H1 (cell line): ENCODE measurements at regions not wholly inside any gene's neighbourhood (a gene's known extent, or its start where the extent isn't known, plus 50 kb on each side); places are given as distances from the start of the nearest gene placed in this dataset.

ENCODE experiments used
- CTCF ChIA-PET: fragments of 300-600 bp; sonication (Branson Sonifier 250); formaldehyde crosslinking; loops from one replicate; lab custom pipeline; 2021; ENCODE audit not compliant: partially characterized antibody; lab: Charles Lee
- POLR2A ChIA-PET: fragments of 300-600 bp; sonication (Branson Sonifier 250); formaldehyde crosslinking; loops from one replicate; lab custom pipeline; 2021; ENCODE audit warnings: inconsistent platforms; ENCODE audit not compliant: partially characterized antibody; lab: Charles Lee
- DNase-seq, 2 experiments: peaks; one replicate each; pipeline versions ENCODE4 v3.0.0 to v3.0.0-alpha.2; 2010 to 2022; ENCODE audit warnings: low spot score in 2 of 2, low read depth in 1 of 2, mixed read lengths in 1 of 2
- FAIRE-seq: peaks from 2 replicates; lab custom pipeline; 2011; peaks lifted over from hg19 to GRCh38; lab: Jason Lieb, UNC
- H2AFZ ChIP-seq: 2 replicates; pipeline ENCODE4 v1.8.1; 2012; ENCODE audit warnings: low read length, inconsistent platforms
- H2AK5ac ChIP-seq: 2 replicates; pipeline ENCODE4 v1.6.1; 2013; ENCODE audit warnings: low read depth, low read length
- H2BK120ac ChIP-seq: replicated peaks from 2 replicates; pipeline ENCODE3; 2013; ENCODE audit warnings: low read depth, low read length, inconsistent platforms
- H2BK12ac ChIP-seq: 2 replicates; pipeline ENCODE4 v1.6.1; 2013; ENCODE audit warnings: low read depth, low read length
- H2BK15ac ChIP-seq: 2 replicates; pipeline ENCODE4 v1.6.1; 2013; ENCODE audit warnings: low read length
- H2BK20ac ChIP-seq: 2 replicates; pipeline ENCODE4 v1.6.1; 2013; ENCODE audit warnings: low read length
- H2BK5ac ChIP-seq: 2 replicates; pipeline ENCODE4 v1.6.1; 2013; ENCODE audit warnings: low read depth, low read length
- H3K14ac ChIP-seq: 2 replicates; pipeline ENCODE4 v1.6.1; 2013; ENCODE audit warnings: inconsistent platforms; ENCODE audit not compliant: insufficient read length
- H3K18ac ChIP-seq: 2 replicates; pipeline ENCODE4 v1.6.1; 2013; ENCODE audit warnings: low read length; ENCODE audit errors: extremely low read depth
- H3K23ac ChIP-seq: 2 replicates; pipeline ENCODE4 v1.6.1; 2013; ENCODE audit warnings: inconsistent platforms; ENCODE audit not compliant: insufficient read length
- H3K23me2 ChIP-seq: 2 replicates; pipeline ENCODE4 v1.6.1; 2013; ENCODE audit warnings: low read depth, low read length
- H3K27ac ChIP-seq: 2 replicates; pipeline ENCODE4 v1.6.1; 2011; ENCODE audit warnings: low read depth, low read length, inconsistent platforms
- H3K27me3 ChIP-seq, 4 experiments: replicated peaks in 1 of 4; 1 replicate in 1 of 4; 2 replicates in 3 of 4; pipeline versions ENCODE4 v1.6.1 to v1.8.1; 2011 to 2013; ENCODE audit warnings: low read length in 3 of 4, mild to moderate bottlenecking in 3 of 4, inconsistent platforms in 2 of 4, mixed read lengths in 2 of 4, moderate library complexity in 1 of 4; ENCODE audit not compliant: control insufficient read depth in 3 of 4, insufficient read depth in 3 of 4; ENCODE audit errors: extremely low read depth in 1 of 4
- H3K36me3 ChIP-seq, 4 experiments: 2 replicates each; pipeline versions ENCODE4 v1.6.1 to v1.8.1; 2011 to 2013; ENCODE audit warnings: mild to moderate bottlenecking in 4 of 4, low read length in 3 of 4, moderate library complexity in 2 of 4, control low read depth in 1 of 4, inconsistent platforms in 1 of 4; ENCODE audit not compliant: insufficient read depth in 4 of 4, control insufficient read depth in 2 of 4
- H3K4ac ChIP-seq: replicated peaks from 2 replicates; pipeline ENCODE3; 2013; ENCODE audit warnings: low read length, low read depth, mixed read lengths, inconsistent platforms; ENCODE audit not compliant: insufficient read length
- H3K4me1 ChIP-seq, 4 experiments: replicated peaks in 1 of 4; 1 replicate in 1 of 4; 2 replicates in 3 of 4; pipeline versions ENCODE4 v1.6.1 to v1.8.1; 2011 to 2013; ENCODE audit warnings: low read length in 3 of 4, inconsistent platforms in 2 of 4, mixed read lengths in 1 of 4; ENCODE audit not compliant: insufficient read depth in 4 of 4, control insufficient read depth in 3 of 4
- H3K4me2 ChIP-seq, 2 experiments: 2 replicates each; pipeline versions ENCODE4 v1.6.1 to v1.8.1; 2011 to 2013; ENCODE audit warnings: low read depth in 2 of 2, low read length in 2 of 2, control low read depth in 1 of 2, inconsistent platforms in 1 of 2, mild to moderate bottlenecking in 1 of 2; ENCODE audit not compliant: insufficient read depth in 1 of 2
- H3K4me3 ChIP-seq, 4 experiments: fragments of 200-600, 300-600 bp in 1 of 4; sonication (generic), shearing (Covaris generic), sonication (Bioruptor Twin) in 1 of 4; 2 replicates each; pipeline versions ENCODE4 v1.5.1 to v1.8.1; 2011 to 2016; ENCODE audit warnings: low read length in 4 of 4, low read depth in 3 of 4, control low read depth in 2 of 4, inconsistent platforms in 2 of 4, mild to moderate bottlenecking in 2 of 4, mixed read lengths in 1 of 4, moderate library complexity in 1 of 4; ENCODE audit not compliant: insufficient read depth in 2 of 4; ENCODE audit errors: extremely low read depth in 1 of 4
- H3K56ac ChIP-seq: replicated peaks from 2 replicates; pipeline ENCODE3; 2013; ENCODE audit warnings: low read depth, mild to moderate bottlenecking, mixed read lengths, low read length, inconsistent platforms; ENCODE audit not compliant: insufficient read length
- H3K79me1 ChIP-seq: 2 replicates; pipeline ENCODE4 v1.6.1; 2013; ENCODE audit warnings: low read depth, low read length, control low read depth
- H3K79me2 ChIP-seq, 2 experiments: 2 replicates each; pipeline versions ENCODE4 v1.6.1 to v1.8.1; 2012 to 2013; ENCODE audit warnings: low read length in 2 of 2, mild to moderate bottlenecking in 2 of 2, inconsistent platforms in 1 of 2; ENCODE audit not compliant: insufficient read depth in 2 of 2, control insufficient read depth in 1 of 2
- H3K9ac ChIP-seq, 4 experiments: replicated peaks in 1 of 4; 1 replicate in 1 of 4; 2 replicates in 3 of 4; pipeline versions ENCODE4 v1.6.1 to v1.8.1; 2011 to 2013; ENCODE audit warnings: low read depth in 3 of 4, low read length in 3 of 4, control low read depth in 2 of 4, mild to moderate bottlenecking in 2 of 4, moderate library complexity in 2 of 4, inconsistent platforms in 1 of 4; ENCODE audit errors: extremely low read depth in 1 of 4
- H3K9me3 ChIP-seq, 2 experiments: 2 replicates each; pipeline versions ENCODE4 v1.6.1 to v1.8.1; 2012 to 2013; ENCODE audit warnings: mild to moderate bottlenecking in 2 of 2, moderate library complexity in 2 of 2, control low read depth in 1 of 2, inconsistent platforms in 1 of 2, low read depth in 1 of 2, low read length in 1 of 2, mixed read lengths in 1 of 2; ENCODE audit not compliant: insufficient read depth in 2 of 2
- H4K20me1 ChIP-seq, 2 experiments: replicated peaks in 1 of 2; 2 replicates each; pipeline versions ENCODE3 to v1.8.1; 2011 to 2013; ENCODE audit warnings: inconsistent platforms in 2 of 2, low read length in 2 of 2, mild to moderate bottlenecking in 1 of 2; ENCODE audit not compliant: insufficient read depth in 2 of 2, control insufficient read depth in 1 of 2
- H4K5ac ChIP-seq: 2 replicates; pipeline ENCODE4 v1.6.1; 2013; ENCODE audit warnings: low read length, low read depth, mixed read lengths, inconsistent platforms; ENCODE audit not compliant: insufficient read length
- H4K8ac ChIP-seq: 2 replicates; pipeline ENCODE4 v1.8.0; 2013; ENCODE audit warnings: mild to moderate bottlenecking, moderate library complexity, low read length, inconsistent platforms; ENCODE audit not compliant: insufficient read depth; ENCODE audit errors: extremely low read depth
- H4K91ac ChIP-seq: replicated peaks from 2 replicates; pipeline ENCODE3; 2013; ENCODE audit warnings: low read length, mixed read lengths, inconsistent platforms; ENCODE audit not compliant: insufficient read length
- CEBPB ChIP-seq: IDR thresholded peaks from 2 replicates; pipeline ENCODE4 v1.6.1; 2012; ENCODE audit warnings: low read depth, low read length
- KDM1A ChIP-seq: fragments of 200-600, 300-600 bp; sonication (generic); IDR thresholded peaks from 2 replicates; pipeline ENCODE4 v1.7.1; 2016; ENCODE audit warnings: mild to moderate bottlenecking, low read length, borderline replicate concordance
- NRF1 ChIP-seq: IDR thresholded peaks from 2 replicates; pipeline ENCODE4 v1.6.1; 2011; ENCODE audit warnings: mild to moderate bottlenecking, low read depth, low read length, improper control_type of control experiment
- SIN3A ChIP-seq, 2 experiments: IDR thresholded peaks in 1 of 2; conservative IDR thresholded peaks in 1 of 2; 2 replicates each; pipeline ENCODE4 v1.6.1; 2011 to 2012; ENCODE audit warnings: low read length in 2 of 2, improper control_type of control experiment in 1 of 2, low read depth in 1 of 2, mild to moderate bottlenecking in 1 of 2
- SP1 ChIP-seq: IDR thresholded peaks from 2 replicates; pipeline ENCODE4 v1.6.1; 2011; ENCODE audit warnings: low read depth, low read length
- TEAD4 ChIP-seq: IDR thresholded peaks from 2 replicates; pipeline ENCODE4 v1.6.1; 2012; ENCODE audit warnings: low read depth, low read length, inconsistent platforms, mixed read lengths
- WGBS, 2 experiments: shearing (Covaris generic) in 1 of 2; methylation state at CpG; one replicate each; pipeline versions ENCODE4 v1.1.6 to v1.1.7; 2013 to 2015; ENCODE audit warnings: low lambda C conversion rate in 2 of 2, mixed read lengths in 2 of 2, inconsistent platforms in 1 of 2, low coverage in 1 of 2, missing lambda C conversion rate in 1 of 2; ENCODE audit not compliant: insufficient replicate concordance in 2 of 2, insufficient coverage in 1 of 2, insufficient read length in 1 of 2; ENCODE audit errors: extremely low coverage in 1 of 2, missing lambda C conversion rate in 1 of 2; 5-methylcytosine and 5-hydroxymethylcytosine counted together

- Histone ChIP-seq H3K36me3 (no peaks in the 10 kb centered on the region), H3K27me3 (no peaks in the 10 kb centered on the region; a peak in 1 of 7 replicates), H2BK12ac (no peak overlapping the region), H2BK5ac (no peak overlapping the region), H3K4me1 (peaks cover 0 to 11% (median 4%) of the 10 kb centered on the region in 4 experiments; a peak in 3 of 7 replicates), H2AK5ac (no peak overlapping the region), H2BK20ac (no peak overlapping the region), H2BK15ac (no peak overlapping the region), H4K5ac (no peak overlapping the region), H4K20me1 (no peaks in the 10 kb centered on the region), H3K4me3 (no peak overlapping the region), H3K18ac (no peak overlapping the region), H3K9me3 (no peaks in the 10 kb centered on the region), H2BK120ac (no peak overlapping the region), H3K56ac (no peak overlapping the region), H3K14ac (no peak overlapping the region), H3K23me2 (no peaks in the 10 kb centered on the region), H4K91ac (no peak overlapping the region), H4K8ac (no peak overlapping the region), H3K9ac (no peak overlapping the region), H2AFZ (no peak overlapping the region), H3K79me2 (no peaks in the 10 kb centered on the region), H3K4me2 (no peak overlapping the region), H3K4ac (no peak overlapping the region), H3K79me1 (no peaks in the 10 kb centered on the region), H3K23ac (no peak overlapping the region), H3K27ac (no peak overlapping the region)
- ChIA-PET POLR2A (no interaction called here), CTCF (no interaction called here)
- TF ChIP-seq SIN3A (conservative IDR thresholded peaks at IDR 0.05 in 1 of 2, IDR thresholded peaks at IDR 0.05 in 1 of 2; ENCODE audit: low read depth in 1 of 2, low read length in 2 of 2), result no peak
- TF ChIP-seq KDM1A, result no peak
- 0 out of 2 replicates have a peak, but pooled peaks have one; percentile 37 for TF ChIP-seq CEBPB
- no peak for TF ChIP-seq NRF1
- 0 out of 2 replicates have a peak, but pooled peaks have one; percentile 31 for TF ChIP-seq SP1
- 0 out of 2 replicates have a peak, but pooled peaks have one; percentile 22 for TF ChIP-seq TEAD4
- FAIRE-seq, result no peak
- DNase-seq, result peak in 1 of 2 experiments; percentile 37
- WGBS, 2 experiments, result 74% methylated on average over 8 of the region's 8 CpGs; no CpG with 5 or more reads in 1 of the 2 experiments
Observed at GRCh38 chr2:238655974-238656722, 191.7 kb upstream of the TWIST2 start.
